ENCODE measurements at regions not wholly inside any gene's neighbourhood (a gene's known extent, or its start where the extent isn't known, plus 50 kb on each side); places are given as distances from the start of the nearest gene placed in this dataset.

GRCh38 chr2:192391041-192391440, 196.3 kb upstream of the TMEFF2 start:
- H3K56ac ChIP-seq (replicated peaks; ENCODE audit: insufficient read length, low read depth, low read length): no peak overlapping the region
- ChIA-PET CTCF (ENCODE audit: partially characterized antibody) (no interaction called here), POLR2A (ENCODE audit: partially characterized antibody) (no interaction called here)
- H4K8ac ChIP-seq (ENCODE audit: extremely low read depth, insufficient read depth, low read length): no peak overlapping the region
- H3K23me2 ChIP-seq (ENCODE audit: low read depth, low read length): no peaks in the 10 kb centered on the region
- FAIRE-seq (no peak), DNase-seq (ENCODE audit: low read depth in 1 of 2, low spot score in 2 of 2) (no peak)
- H4K5ac ChIP-seq (ENCODE audit: insufficient read length, low read depth, low read length): no peak overlapping the region
- H3K4me2 ChIP-seq (ENCODE audit: insufficient read depth in 1 of 2, low read depth in 2 of 2, low read length in 2 of 2): no peak overlapping the region
- no peak overlapping the region for H2AFZ ChIP-seq (ENCODE audit: low read length)
- no peak overlapping the region for H3K4me3 ChIP-seq (ENCODE audit: extremely low read depth in 1 of 4, insufficient read depth in 2 of 4, low read depth in 3 of 4, low read length in 4 of 4)
- no peaks in the 10 kb centered on the region for H3K9me3 ChIP-seq (ENCODE audit: insufficient read depth in 2 of 2, low read depth in 1 of 2, low read length in 1 of 2)
- H3K27ac ChIP-seq (ENCODE audit: low read depth, low read length): no peak overlapping the region
- H3K79me2 ChIP-seq (ENCODE audit: control insufficient read depth in 1 of 2, insufficient read depth in 2 of 2, low read length in 2 of 2): no peaks in the 10 kb centered on the region
- H2BK12ac ChIP-seq (ENCODE audit: low read depth, low read length): no peak overlapping the region
- H2BK5ac ChIP-seq (ENCODE audit: low read depth, low read length): no peak overlapping the region
- no peak overlapping the region for H2AK5ac ChIP-seq (ENCODE audit: low read depth, low read length)
- no peak overlapping the region for H3K23ac ChIP-seq (ENCODE audit: insufficient read length)
- H3K4ac ChIP-seq (replicated peaks; ENCODE audit: insufficient read length, low read depth, low read length): no peak overlapping the region
- H3K4me1 ChIP-seq (replicated peaks in 1 of 4; ENCODE audit: control insufficient read depth in 3 of 4, insufficient read depth in 4 of 4, low read length in 3 of 4): no peaks in the 10 kb centered on the region
- H3K36me3 ChIP-seq (ENCODE audit: control insufficient read depth in 2 of 4, insufficient read depth in 4 of 4, low read length in 3 of 4): no peaks in the 10 kb centered on the region
- no peak overlapping the region for H2BK15ac ChIP-seq (ENCODE audit: low read length)
- no peaks in the 10 kb centered on the region for H4K20me1 ChIP-seq (replicated peaks in 1 of 2; ENCODE audit: control insufficient read depth in 1 of 2, insufficient read depth in 2 of 2, low read length in 2 of 2)
- no peaks in the 10 kb centered on the region for H3K79me1 ChIP-seq (ENCODE audit: low read depth, low read length)
- no peaks in the 10 kb centered on the region for H3K27me3 ChIP-seq (replicated peaks in 1 of 4; ENCODE audit: control insufficient read depth in 3 of 4, extremely low read depth in 1 of 4, insufficient read depth in 3 of 4, low read length in 3 of 4)
- no peak overlapping the region for H4K91ac ChIP-seq (replicated peaks; ENCODE audit: insufficient read length, low read length)
- no peak overlapping the region for H3K9ac ChIP-seq (replicated peaks in 1 of 4; ENCODE audit: extremely low read depth in 1 of 4, low read depth in 3 of 4, low read length in 3 of 4)
- H3K18ac ChIP-seq (ENCODE audit: extremely low read depth, low read length): no peak overlapping the region
- no peak overlapping the region for H2BK120ac ChIP-seq (replicated peaks; ENCODE audit: low read depth, low read length)
- no peak overlapping the region for H2BK20ac ChIP-seq (ENCODE audit: low read length)
- no peak overlapping the region for H3K14ac ChIP-seq (ENCODE audit: insufficient read length)
- TF ChIP-seq, protein P1, sequence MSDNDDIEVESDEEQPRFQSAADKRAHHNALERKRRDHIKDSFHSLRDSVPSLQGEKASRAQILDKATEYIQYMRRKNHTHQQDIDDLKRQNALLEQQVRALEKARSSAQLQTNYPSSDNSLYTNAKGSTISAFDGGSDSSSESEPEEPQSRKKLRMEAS (IDR thresholded peaks at IDR 0.05): no peak
- TF ChIP-seq CHD2 (IDR thresholded peaks at IDR 0.05; ENCODE audit: low read length): no peak
- TF ChIP-seq TEAD4 (IDR thresholded peaks at IDR 0.05; ENCODE audit: low read depth, low read length): no peak
- TF ChIP-seq CTCF (IDR thresholded peaks at IDR 0.05; ENCODE audit: control extremely low read depth in 1 of 3, insufficient read depth in 1 of 3, low read depth in 1 of 3, low read length in 3 of 3): no peak
- TF ChIP-seq KDM1A (IDR thresholded peaks at IDR 0.05; ENCODE audit: borderline replicate concordance, low read length): no peak
- no peak for TF ChIP-seq SRF (IDR thresholded peaks at IDR 0.05; ENCODE audit: low read depth, low read length)
- TF ChIP-seq MAFK (IDR thresholded peaks at IDR 0.05; ENCODE audit: low read depth, low read length): no peak
- TF ChIP-seq ZNF274 (IDR thresholded peaks at IDR 0.05; ENCODE audit: borderline replicate concordance, extremely low read depth, low read length): no peak
- TF ChIP-seq GTF2F1 (IDR thresholded peaks at IDR 0.05; ENCODE audit: borderline replicate concordance, low read depth, low read length): no peak
- TF ChIP-seq GABPA (IDR thresholded peaks at IDR 0.05; ENCODE audit: borderline replicate concordance, insufficient read depth, low read length): no peak
- no peak for TF ChIP-seq CREB1 (IDR thresholded peaks at IDR 0.05)
- no peak for TF ChIP-seq ATF3 (IDR thresholded peaks at IDR 0.05; ENCODE audit: insufficient read depth, low read depth, low read length)
- TF ChIP-seq CHD1 (IDR thresholded peaks at IDR 0.05; ENCODE audit: low read depth, low read length): no peak
